ENCODE measurements at regions not wholly inside any gene's neighbourhood (a gene's known extent, or its start where the extent isn't known, plus 50 kb on each side); places are given as distances from the start of the nearest gene placed in this dataset.

- DNase-seq (ENCODE audit: low read depth) = no peak
- H3K4me3 ChIP-seq (ENCODE audit: control insufficient read depth, low read depth, low read length) = no peak overlapping the region
Measured at GRCh38 chr10:7480742-7481367, 70.0 kb upstream of the SFMBT2 start.

GRCh38 chr10:7479861-7480598, 69.2 kb upstream of the SFMBT2 start:
- DNase-seq (ENCODE audit: low read depth) = no peak
- no peak for TF ChIP-seq CTCF (conservative IDR thresholded peaks at IDR 0.05; ENCODE audit: control insufficient read depth, insufficient read depth, low read depth, low read length)
- no peak overlapping the region for H3K4me3 ChIP-seq (ENCODE audit: control insufficient read depth, low read depth, low read length)

More at GRCh38 chr10:7480742-7481367, 70.0 kb upstream of the SFMBT2 start:
- no peak for TF ChIP-seq CTCF (conservative IDR thresholded peaks at IDR 0.05; ENCODE audit: control insufficient read depth, insufficient read depth, low read depth, low read length)

- no peak for TF ChIP-seq CTCF (conservative IDR thresholded peaks at IDR 0.05; ENCODE audit: control insufficient read depth, insufficient read depth, low read depth, low read length)
- no peak for DNase-seq (ENCODE audit: low read depth)
- H3K4me3 ChIP-seq (ENCODE audit: control insufficient read depth, low read depth, low read length) = no peak overlapping the region
Measured at GRCh38 chr10:7478727-7479457, 68.1 kb upstream of the SFMBT2 start.

- no peak for TF ChIP-seq CTCF (conservative IDR thresholded peaks at IDR 0.05; ENCODE audit: control insufficient read depth, insufficient read depth, low read depth, low read length)
- H3K4me3 ChIP-seq (ENCODE audit: control insufficient read depth, low read depth, low read length) = no peak overlapping the region
- no peak for DNase-seq (ENCODE audit: low read depth)
Measured at GRCh38 chr10:7477538-7478334, 66.9 kb upstream of the SFMBT2 start.

- no peak overlapping the region for H3K4me3 ChIP-seq (ENCODE audit: control insufficient read depth, low read depth, low read length)
- DNase-seq (ENCODE audit: low read depth) = no peak
- no peak for TF ChIP-seq CTCF (conservative IDR thresholded peaks at IDR 0.05; ENCODE audit: control insufficient read depth, insufficient read depth, low read depth, low read length)
Measured at GRCh38 chr10:7475939-7476338, 65.1 kb upstream of the SFMBT2 start.
